HG02623 (cell line): ENCODE measurements at regions not wholly inside any gene's neighbourhood (a gene's known extent, or its start where the extent isn't known, plus 50 kb on each side); places are given as distances from the start of the nearest gene placed in this dataset.

Experiments used
- ATAC-seq: cut with Tn5 transposase; IDR thresholded peaks from one replicate; pipeline ENCODE4 v1.9.1; 2021; ENCODE audit warnings: moderate library complexity; ENCODE audit not compliant: unreplicated experiment

DNA sequence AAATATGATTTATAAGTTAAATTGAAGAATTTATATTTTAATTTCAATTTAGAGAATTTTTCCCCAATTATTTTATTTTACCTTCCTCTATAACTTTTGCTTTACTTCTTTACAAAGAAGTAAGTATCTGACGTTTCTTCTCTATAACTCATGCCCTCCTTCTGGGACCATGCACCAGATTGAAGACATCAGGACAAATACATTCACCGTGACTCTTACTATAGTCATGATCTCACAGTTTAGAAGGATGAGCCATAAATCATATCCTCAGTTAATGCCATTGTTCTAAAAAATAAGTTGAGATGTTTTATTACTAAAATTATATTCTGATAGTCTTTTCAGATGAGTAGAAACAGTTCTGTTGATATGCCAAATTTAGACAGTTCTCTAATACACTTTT lies 279.3 kb downstream of the TMX3 start:
- no peak for ATAC-seq

DNA sequence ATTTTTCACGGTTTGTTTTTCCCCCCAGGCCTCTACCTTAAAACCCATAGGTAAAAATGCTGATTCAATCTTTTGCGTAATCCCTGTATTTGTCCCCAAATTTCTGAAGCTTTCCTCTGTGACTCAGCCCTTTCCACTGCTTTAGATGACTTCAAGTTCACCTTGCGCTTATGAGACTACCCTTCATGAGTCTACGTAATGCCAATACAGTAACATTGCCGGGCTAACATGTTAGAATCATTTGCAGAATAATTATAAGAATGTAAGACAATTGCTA lies 283.0 kb downstream of the TMX3 start:
- ATAC-seq = no peak

DNA sequence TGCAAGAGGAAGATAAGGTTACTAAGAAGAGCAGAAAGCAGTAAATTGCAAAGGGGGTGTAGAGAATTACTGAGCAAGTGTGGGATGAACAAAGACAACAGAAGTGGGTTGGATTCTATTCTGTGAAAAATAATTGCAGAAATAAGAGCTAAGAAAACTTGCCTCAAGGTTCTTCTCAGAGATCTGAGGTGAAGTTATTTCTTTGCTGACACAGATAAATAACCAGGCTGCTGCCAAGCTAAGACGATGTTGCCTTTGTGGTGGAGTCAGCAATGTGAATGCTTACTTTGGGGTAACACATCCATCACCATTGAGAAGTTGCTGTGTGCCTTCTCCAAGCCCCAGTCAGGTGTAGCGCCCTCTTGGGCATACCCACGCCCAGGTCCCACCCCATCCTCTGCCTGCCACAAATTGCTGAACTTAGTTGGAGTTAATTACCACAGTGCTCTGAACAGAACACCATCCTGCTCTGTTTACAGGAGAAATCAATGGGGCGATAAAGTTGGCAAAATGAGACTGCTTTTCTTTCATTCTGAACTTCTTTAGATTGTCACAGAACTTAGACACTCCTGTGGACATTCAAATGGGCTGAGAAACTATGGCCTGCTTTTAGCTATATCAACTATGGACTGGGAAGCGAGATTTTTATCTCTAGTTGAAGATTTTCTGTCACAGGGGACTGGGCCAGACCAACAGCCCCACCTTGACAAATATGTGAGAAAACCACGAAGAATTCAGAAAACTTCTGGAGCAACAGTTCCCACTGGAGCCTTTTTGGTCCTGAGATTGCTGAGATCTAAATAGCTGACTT lies 283.6 kb downstream of the TMX3 start:
- ATAC-seq = no peak

DNA sequence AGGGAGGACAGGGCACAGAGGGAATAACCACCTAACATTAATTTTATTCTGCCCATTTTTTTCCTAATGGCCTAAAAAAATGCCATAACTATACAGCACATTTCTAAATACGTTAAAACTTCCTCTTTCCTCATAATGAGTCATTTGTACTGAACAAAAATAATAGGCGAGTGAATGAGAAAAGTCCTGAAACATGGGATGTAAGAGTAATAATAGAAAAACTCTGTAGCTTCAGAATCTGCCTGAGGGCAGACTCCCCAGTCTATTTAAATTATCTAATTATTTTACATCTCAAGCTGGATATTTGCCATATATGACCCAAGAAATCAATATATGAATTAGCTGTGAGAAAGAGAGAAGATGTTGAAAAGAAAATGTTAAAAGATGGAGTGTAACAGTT lies 285.1 kb downstream of the TMX3 start:
- no peak for ATAC-seq

- no peak for ATAC-seq
Observed at GRCh38 chr18:68429111-68429510, 285.8 kb downstream of the TMX3 start.

DNA sequence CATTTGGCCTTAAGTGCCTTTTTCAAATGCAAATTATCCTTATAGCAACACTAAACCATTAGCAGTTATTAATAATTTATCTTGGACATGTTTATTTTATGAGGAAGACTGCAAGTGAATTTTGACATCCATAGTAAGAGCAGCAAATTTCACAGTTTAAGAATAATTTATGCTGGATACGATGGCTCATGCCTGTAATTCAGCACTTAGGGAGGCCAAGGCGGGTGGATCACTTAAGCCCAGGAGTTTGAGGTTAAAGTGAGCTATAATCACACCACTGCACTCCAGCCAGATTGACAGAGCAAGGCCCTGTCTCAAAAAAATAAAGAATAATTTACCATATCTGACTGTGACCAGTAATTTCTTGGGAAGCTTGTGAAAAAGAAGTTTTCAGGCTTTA lies 286.2 kb downstream of the TMX3 start:
- ATAC-seq = no peak

DNA sequence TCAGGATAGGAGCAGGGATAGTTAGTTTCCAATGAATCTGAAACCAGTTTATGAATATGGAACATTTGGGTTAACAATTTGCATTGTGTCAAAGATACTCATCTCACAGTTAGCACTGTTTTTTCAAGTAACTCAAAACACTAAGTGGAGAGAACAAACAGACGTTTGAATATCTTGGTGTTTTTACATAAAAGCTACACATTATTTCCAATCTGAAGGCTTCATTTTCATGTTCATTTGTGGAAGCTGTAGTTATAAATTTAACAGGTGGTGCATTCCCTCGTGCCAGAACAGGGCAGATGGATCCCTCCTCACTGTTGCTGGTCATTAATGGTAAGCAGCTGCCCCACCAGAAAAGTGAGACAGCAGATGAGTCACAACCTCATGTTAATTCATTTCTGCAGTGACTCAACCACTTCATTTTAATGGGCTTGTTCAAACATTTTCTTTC lies 286.9 kb downstream of the TMX3 start:
- no peak for ATAC-seq

- no peak for ATAC-seq
Observed at GRCh38 chr18:68426731-68427315, 288.1 kb downstream of the TMX3 start.

DNA sequence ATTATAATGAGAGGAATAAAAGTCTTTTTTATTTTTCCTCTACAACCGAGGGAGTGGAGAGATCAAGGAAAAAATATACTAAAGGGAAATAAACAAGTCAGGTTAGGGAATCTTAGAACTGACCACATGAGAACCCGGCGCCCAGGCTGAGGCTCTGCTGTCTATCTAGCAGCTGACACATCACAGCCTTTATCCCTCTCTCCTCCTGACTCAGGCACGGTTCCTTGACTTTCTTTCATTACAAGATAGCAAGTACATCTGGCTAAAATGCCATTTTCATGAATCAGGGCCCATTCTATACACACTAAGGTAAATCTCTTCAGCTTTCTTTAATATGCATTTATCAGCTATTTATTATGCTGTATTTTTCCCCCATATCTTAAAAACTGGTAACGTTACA lies 296.0 kb downstream of the TMX3 start:
- ATAC-seq = no peak

- ATAC-seq = no peak
Observed at GRCh38 chr18:68418226-68418868, 296.6 kb downstream of the TMX3 start.

DNA sequence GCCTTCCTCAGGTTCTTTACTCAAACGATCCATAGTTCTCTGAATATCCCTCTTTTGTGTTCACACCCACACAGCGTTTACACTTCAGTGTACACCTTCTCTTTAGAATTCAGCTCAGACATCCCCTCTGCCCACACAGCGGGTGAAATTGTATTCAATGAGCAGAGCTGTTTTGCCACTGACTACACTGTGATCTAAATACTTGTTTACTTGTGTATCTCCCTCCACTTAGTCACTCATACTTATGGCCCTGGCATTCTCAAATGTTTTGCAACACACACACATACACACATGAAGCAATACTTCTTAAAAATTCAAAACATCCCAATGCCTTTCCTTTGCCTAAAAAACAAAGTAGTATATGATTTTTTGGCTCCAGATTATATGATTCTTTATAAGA lies 297.1 kb downstream of the TMX3 start:
- ATAC-seq = no peak

- no peak for ATAC-seq
Observed at GRCh38 chr18:68417166-68417799, 297.6 kb downstream of the TMX3 start.

DNA sequence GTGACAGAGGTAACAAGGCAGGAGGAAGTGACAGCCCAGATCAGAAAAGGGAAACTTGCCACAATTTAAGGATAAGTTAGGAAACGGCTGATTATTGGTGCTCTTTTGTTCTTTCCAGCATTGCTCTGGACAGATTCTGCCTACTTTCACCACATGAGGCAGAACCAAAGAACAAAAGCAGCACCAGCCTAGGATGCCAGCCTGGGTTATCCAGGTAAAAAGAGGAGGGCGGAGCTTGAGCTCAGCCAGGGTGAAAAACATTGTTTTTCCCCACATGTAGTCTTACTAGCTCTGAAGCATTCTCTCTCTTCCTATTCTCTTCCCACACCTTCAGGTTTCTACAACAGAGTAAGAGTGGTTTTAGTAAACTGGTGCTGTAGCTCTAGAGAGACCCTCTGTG lies 300.5 kb downstream of the TMX3 start:
- no peak for ATAC-seq

DNA sequence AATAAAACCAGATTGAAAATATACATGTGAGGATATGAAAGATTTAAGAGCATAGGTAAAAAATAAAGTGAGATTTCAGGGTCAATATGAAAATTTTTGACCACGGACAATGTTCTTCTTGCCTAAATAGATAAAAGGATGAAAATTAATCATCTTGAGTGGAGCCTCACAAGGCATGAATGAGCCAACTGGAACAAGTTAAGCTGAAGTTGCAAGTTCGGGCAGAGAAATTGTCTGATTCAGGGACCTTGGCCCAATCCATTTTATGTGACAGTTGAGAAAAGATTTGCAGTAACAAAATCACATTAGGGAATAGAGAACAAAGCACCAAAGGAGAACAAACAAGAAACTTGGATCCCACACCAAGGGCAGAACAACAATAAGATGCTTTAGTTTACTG lies 305.3 kb downstream of the TMX3 start:
- no peak for ATAC-seq

- ATAC-seq = no peak
Observed at GRCh38 chr18:68406761-68407160, 308.1 kb downstream of the TMX3 start.

GRCh38 chr18:68402784-68403183 lies 312.1 kb downstream of the TMX3 start:
- no peak for ATAC-seq

- ATAC-seq = no peak
Observed at GRCh38 chr18:68400889-68401288, 314.0 kb downstream of the TMX3 start.

DNA sequence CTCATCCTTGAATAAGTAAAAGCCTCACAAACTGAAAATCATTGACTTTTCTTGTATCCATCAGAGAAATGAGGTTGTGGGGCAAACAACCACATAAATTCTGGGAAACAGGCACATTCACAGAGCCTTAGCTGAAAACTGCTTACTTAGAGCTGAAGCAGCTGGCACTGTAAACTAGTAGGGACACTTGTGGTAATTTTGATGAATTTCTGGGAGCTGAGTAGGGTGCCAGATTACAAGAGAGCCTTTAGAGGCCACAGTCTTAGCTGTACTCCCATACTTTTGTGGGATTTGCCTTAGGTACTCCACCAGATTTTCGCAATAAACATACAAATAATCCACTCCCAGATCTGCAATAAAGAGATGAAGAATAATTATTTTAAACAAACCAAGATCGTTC lies 315.2 kb downstream of the TMX3 start:
- no peak for ATAC-seq

DNA sequence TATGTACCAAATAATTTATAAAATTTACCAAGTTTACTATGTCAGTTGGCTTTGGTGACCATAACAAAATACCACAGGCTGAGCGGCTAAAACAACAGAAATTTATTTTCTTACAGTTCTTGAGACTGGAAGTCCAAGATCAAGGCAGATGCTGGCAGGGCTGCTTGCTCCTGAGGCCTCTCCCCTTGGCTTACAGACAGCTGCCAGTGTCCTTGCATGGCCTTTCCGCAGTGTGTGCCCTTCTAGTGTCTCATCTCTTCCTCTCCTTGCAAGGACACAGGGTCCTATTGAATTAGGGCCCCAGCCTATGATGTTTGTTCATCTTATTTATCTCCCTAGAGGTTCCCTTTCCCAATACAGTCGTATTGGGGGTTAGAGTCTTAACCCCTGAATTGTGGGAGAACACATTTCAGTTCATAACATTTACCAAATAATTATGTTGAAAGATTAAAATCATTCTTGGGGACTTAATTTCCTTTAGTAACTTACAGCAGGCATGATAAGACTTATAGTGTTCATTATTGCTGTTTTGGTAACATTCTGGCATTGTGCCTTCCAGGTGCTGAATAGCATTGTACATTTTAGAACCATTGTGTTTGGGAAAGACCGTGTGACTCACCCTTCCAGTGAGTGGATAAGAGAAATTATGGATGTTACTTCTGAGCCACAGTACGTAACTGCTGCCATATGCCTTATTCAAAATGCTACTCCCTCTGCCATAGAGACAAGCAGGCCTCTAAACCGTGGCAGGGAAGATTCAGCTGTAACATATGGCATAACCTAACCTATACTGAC lies 317.5 kb downstream of the TMX3 start:
- no peak for ATAC-seq

GRCh38 chr18:68394705-68395104 lies 320.2 kb downstream of the TMX3 start:
- ATAC-seq = no peak

DNA sequence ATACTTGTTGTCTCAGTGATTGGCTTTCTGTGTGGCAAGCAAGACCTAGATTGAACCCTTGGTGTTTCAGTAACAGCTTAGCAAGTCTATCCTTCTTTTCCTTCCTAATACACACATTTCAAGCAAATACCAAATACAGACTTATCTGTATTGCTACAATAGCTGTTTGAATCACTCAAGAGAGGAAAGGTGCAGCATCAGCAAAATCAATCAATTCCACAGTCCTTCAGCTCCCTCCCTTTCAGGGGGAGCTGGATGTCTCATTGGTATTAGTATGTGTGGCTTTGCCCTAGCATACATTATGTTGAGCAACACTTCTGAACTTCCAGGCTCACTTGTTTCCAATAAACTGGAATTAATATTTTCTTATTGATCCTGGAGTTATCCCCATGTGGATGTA lies 323.1 kb downstream of the TMX3 start:
- no peak for ATAC-seq
